HUDEP-2 (cell line): ENCODE measurements at regions not wholly inside any gene's neighbourhood (a gene's known extent, or its start where the extent isn't known, plus 50 kb on each side); places are given as distances from the start of the nearest gene placed in this dataset.
"Not testable (repeated sequence)": the region's sequence is repeated elsewhere in the genome, so short reads cannot be mapped to it uniquely, and the experiment has no call there.

Source experiments
- DNase-seq, 76 experiments: peaks; one replicate each; lab custom pipeline; 2025; ENCODE audit not compliant: unreplicated experiment in 76 of 76; lab: John Stamatoyannopoulos, UW

GRCh38 chr13:112217431-112217830 is 150.5 kb downstream of the SOX1 start:
- DNase-seq, result no peak

- no peak for DNase-seq
These were observed 151.5 kb downstream of the SOX1 start for GRCh38 chr13:112218416-112218815.

GRCh38 chr13:112219740-112220139 is 152.8 kb downstream of the SOX1 start:
- no peak for DNase-seq

- DNase-seq, result no peak
These were observed 153.4 kb downstream of the SOX1 start for GRCh38 chr13:112220296-112220875.

- DNase-seq, result no peak
These were observed 154.0 kb downstream of the SOX1 start for GRCh38 chr13:112220925-112221324.

DNA sequence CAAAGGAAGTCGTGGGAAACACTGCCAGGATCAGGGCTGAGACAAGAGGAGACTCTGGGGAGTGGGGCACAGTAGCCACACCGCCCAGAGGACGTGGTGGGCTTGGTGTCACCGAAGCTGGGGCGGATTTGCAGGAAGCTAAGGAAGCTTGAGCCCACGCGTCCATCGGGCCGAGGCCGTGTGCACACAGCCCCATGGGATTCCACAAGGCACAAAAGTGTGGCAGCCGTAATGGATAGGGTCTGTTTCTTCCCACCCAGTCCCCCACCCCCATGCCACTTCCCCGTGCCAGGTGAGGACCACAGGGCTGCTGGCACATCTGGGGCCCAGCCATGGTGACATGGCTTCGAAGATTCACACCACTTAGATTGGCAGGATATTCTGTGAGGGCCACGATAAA is 153.2 kb upstream of the SPACA7 start:
- no peak for DNase-seq

- DNase-seq, result not testable (repeated sequence)
These were observed 152.2 kb upstream of the SPACA7 start for GRCh38 chr13:112223929-112224328.

DNA sequence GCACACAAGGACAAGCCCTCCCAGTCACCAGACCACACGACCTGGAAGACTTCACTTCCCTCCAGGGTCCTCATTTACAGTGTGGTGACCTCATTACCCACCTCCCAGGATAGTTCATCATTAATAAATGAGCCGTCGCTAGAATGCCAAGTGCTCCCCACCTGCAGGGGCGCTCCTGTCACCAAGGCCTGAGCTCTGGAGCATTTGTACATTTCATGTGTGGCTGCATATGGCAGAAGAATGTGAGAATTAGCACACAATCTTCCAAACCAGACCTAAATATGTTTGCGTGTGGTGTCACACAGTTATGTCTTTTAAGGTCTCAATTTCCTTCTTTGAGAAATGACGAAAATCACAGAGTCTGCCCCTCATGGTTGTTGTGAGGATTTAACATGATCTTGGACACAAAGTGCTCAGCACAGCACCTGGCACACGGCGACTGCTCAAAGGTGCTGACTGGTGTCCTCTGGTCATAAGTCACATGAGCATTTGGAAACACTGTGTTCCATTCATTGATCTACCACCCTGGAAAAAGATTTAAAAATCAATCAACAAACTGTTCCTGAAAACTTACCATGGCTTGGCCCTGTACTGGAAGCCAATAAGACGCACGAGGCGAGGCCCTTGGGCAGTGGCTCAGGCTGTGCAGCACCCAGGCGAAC is 150.6 kb upstream of the SPACA7 start:
- no peak for DNase-seq

DNA sequence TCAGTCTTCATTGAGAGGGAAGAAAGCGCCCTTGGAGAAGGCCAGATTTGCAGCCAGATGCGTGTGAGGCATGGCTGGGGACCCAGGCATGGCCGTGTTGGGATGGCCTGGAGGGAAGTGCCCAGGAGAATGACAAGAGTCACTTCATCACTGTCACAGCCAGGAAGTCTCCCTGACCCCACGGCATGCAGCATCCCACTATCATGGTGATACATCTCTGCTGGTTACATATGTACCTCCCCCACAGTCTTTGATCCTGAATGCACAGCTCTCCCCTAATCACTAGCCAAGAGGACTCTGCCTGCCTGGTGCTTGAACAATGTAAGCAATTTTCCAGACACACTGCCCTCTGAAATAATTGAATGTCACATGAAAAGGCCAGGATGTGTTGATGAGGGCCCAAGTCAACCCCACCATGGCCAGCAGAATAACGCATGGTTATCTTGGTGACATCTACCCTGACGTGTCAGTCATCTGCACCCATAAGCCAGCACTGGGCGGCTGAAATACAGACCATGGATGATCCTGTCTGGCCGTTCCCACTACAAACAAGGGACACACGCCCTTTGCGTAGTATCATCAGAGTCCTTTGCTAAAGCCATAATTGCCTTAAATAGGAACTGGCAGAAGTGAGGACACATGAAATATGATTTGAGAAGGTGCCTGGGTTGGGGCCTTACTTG is 149.7 kb upstream of the SPACA7 start:
- no peak for DNase-seq

DNA sequence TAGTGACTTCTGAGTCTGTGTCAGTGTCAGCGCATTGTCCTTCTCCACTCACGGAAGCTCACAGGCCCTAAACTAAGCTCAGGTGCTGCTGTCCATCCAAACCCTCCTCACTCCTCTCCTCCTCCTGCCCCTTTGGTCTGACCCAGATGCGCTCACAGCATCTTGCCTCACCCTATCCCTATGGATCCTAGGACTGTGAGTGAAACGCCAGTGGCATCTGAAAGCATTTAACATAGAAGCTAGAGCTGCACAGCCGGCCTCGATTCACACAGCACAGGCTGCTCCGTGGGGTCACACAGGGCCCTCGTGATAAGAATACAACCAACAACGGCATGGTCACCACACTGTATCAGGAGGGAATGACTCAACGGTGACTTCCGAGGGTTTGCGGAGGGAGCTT is 149.1 kb upstream of the SPACA7 start:
- no peak for DNase-seq

DNA sequence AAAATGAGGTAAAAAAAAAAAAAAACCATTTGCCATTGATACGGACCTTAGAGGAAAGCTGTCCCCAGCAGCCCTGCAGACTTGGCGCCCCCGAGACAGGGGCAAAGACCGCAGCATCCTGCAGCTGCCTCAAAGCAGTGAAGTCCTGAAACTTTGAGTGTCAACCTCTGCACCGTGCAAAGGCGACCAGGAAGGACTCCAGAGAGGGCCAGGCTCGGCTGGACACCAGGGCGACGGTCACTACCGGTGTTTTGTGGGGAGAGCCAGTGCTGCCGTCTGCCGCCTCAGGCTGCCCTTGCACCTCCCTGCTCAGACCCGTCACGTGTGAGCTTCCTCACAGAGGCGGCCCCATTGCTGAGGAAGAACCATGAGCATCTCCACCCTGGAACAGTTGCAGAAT is 146.7 kb upstream of the SPACA7 start:
- DNase-seq, result no peak

DNA sequence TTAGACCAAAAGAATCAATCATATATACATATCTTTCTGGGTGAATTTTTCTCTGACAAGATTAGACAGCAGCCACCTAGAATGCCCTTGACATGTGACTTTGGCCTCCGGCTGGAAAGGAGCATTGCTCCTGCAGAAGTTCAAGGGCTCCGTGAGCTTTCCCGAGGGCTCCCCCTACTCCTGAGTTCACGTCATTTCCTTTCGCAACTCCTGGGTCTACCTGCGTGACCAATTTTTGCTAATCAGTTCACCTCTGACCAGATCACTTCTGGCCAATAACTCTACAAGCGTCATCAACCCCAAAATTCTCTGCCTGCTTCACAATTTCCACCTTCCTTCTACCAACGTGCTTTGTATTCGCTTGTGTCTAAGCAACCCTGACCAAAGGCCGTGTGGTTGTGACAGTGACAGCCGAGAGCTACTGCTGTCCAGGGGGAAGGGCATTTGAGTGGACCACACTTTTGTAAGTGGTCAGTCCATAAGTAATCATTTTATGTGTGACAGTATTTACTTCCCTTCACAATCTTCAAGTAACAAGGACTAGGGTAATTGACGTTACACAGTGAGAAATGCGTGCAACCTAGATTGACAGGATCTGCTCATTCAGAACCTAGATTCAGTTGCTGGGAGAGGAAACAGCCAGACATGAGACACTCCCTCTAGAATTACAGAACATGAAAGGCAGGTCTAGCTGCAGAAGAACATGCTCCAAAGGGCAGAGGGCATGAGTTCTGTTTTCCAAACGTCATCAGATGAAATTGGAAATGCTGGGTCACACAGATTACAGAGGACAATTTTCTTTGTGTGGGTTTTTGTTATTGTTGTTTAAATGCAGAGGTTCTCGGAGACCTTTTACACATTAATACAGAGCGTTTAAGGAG is 145.9 kb upstream of the SPACA7 start:
- no peak for DNase-seq

DNA sequence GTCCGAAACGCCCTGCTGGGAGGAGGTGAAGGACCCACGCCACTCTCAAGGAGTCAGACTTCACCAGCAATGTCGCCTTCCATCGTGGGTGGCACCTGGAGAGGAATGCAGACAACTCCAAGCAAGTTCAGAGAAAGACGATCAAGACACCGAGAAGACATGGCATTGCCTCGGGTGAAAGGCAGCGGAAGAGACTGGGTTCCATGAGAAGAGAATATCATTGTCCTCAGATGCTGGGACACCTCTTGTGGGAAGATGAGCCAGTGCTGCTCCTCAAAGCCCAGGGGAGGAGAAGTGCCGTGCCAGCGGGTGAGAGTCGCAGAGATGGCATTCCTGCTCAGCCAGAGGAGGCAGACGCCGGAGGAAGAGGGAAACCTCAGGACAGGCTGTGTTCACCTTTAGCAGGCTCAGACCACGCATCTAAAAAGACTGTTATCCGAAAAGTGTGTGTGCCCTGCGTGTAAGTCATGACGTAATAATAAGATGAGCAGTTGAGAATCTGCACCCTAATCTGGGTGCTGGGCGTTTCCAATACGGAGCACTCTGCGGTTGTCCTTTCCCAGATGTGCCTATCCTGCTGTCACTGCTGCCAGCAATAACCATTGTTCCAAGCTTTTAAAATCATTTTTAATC is 144.6 kb upstream of the SPACA7 start:
- no peak for DNase-seq

DNA sequence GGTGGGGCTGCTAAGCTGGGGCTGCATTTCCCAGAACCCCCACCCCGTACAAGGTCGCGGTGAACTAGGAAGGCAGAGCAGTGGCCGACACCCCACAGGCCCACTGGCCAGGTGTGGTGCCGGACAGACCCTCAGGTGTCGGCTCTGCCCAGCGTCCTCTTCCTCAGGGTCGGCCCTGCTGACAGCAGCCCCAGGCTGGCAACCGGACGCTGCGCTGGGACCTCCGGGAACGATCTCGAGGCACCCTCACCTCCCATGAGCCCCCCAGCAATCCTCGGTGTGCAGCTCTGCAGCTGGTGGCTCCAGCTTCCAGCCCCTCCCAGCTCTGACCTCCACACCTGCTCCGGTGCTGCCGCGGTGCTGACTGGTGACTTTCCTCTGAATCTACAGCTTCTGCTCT is 142.9 kb upstream of the SPACA7 start:
- DNase-seq, result no peak

DNA sequence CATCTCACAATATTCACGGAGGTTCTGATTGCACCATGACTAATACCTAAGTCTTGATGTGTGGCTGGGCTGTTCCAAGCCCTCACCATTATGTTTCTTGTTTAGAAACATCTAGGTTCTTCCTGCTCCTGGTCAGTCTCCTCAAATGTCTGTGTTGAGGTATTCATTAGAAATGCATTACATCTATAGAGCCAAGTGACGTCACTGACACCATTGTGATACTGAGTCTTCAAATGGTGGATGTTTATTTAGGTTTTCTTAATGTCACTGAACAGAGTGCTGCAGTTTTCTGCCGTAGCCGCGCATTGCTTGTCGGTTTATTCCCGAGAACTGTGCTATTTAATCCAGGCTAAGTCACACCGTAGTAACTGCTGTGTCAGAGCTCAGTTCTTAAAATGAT is 142.4 kb upstream of the SPACA7 start:
- no peak for DNase-seq

DNA sequence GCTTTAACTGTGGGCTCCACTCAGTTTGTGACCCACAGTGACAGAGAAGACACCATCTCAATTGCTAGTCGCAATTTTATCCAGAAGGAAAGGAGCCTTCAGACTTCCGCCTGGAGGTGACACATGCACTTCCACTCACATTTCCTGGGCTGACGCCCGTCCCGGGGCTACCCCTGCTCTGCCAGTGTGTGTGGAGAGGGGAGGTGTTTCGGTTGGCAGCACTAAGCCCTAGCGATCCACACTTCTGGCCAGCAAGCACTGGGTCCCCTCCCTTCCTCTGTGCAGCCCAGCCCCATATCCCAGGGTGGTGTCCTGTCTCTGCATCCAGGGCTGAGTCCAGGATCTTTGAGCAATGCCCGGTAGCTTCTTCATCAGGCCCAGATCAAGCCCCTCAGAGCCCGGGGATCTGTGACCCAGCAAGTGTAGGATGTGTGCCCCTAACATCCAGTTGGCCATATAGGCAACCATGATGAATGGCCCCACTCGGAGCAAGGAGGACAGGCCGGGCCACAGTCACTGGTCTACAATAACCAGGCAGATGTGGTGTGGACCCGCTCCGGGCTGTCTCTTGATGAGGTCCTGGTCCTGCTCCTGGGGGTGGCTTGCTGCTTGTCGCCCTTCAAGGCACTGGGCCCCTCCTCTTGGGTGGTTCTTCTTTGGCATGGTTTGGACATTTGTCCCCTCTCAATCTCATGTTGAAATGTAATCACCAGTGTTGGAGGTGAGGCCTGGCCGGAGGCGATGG is 141.9 kb upstream of the SPACA7 start:
- no peak for DNase-seq

- no peak for DNase-seq
These were observed 140.1 kb upstream of the SPACA7 start for GRCh38 chr13:112236016-112236415.

- DNase-seq, result no peak
These were observed 139.5 kb upstream of the SPACA7 start for GRCh38 chr13:112236539-112237197.

GRCh38 chr13:112238436-112238995 is 137.6 kb upstream of the SPACA7 start:
- DNase-seq, result no peak
